Gastroesophageal sphincter (tissue), 3 donors: ENCODE measurements at regions not wholly inside any gene's neighbourhood (a gene's known extent, or its start where the extent isn't known, plus 50 kb on each side); places are given as distances from the start of the nearest gene placed in this dataset.

Experiments used
- EP300 ChIP-seq: sonication (generic); formaldehyde crosslinking; IDR thresholded peaks from one replicate; pipeline ENCODE4 v1.6.1; 2017; ENCODE audit warnings: antibody characterized with exemption, mild to moderate bottlenecking
- POLR2A ChIP-seq, 2 donors: fragments of 450-650 bp; IDR thresholded peaks; one replicate each; pipeline ENCODE4 v1.6.1; 2017; ENCODE audit warnings: antibody characterized with exemption in 2 of 2, mild to moderate bottlenecking in 2 of 2, moderate library complexity in 1 of 2
- POLR2AphosphoS5 ChIP-seq: sonication (generic); formaldehyde crosslinking; IDR thresholded peaks from one replicate; pipeline ENCODE4 v1.6.1; 2017; ENCODE audit warnings: antibody characterized with exemption
- TF ChIP-seq, protein P1 (sequence below), 4 experiments: fragments of 200-600 bp in 2 of 4; fragments of 450-650 bp in 2 of 4; sonication (generic) in 1 of 4; IDR thresholded peaks; one replicate each; pipeline ENCODE4 v1.5.1; 2017 to 2019; ENCODE audit warnings: antibody characterized with exemption in 4 of 4, mild to moderate bottlenecking in 2 of 4, moderate library complexity in 2 of 4

DNA sequence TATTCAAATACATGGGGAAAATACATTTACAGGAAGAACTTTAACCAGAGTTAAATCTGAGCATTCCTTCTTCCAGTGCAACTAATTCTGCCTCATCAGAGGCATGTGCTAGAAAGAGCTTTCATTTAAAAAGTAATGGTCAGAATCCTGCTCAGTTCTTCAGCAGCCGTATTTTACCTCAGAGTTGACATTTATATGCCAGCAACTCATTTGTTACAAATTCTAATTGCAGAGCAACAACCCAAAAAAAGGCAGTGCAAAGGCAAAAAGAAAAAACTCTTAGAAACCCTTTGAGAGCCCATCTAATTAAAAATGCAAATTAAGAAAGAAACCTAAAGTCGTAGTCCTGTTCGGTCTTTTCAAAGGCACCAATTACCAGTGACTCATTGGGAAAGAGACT, 392.5 kb downstream of the PBX1 start:
- TF ChIP-seq POLR2AphosphoS5, result no peak
- TF ChIP-seq, protein P1, sequence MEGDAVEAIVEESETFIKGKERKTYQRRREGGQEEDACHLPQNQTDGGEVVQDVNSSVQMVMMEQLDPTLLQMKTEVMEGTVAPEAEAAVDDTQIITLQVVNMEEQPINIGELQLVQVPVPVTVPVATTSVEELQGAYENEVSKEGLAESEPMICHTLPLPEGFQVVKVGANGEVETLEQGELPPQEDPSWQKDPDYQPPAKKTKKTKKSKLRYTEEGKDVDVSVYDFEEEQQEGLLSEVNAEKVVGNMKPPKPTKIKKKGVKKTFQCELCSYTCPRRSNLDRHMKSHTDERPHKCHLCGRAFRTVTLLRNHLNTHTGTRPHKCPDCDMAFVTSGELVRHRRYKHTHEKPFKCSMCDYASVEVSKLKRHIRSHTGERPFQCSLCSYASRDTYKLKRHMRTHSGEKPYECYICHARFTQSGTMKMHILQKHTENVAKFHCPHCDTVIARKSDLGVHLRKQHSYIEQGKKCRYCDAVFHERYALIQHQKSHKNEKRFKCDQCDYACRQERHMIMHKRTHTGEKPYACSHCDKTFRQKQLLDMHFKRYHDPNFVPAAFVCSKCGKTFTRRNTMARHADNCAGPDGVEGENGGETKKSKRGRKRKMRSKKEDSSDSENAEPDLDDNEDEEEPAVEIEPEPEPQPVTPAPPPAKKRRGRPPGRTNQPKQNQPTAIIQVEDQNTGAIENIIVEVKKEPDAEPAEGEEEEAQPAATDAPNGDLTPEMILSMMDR (IDR thresholded peaks at IDR 0.05), result no peak
- TF ChIP-seq POLR2A (IDR thresholded peaks at IDR 0.05), result no peak
- TF ChIP-seq EP300, result no peak
